H1 (cell line): ENCODE measurements at regions not wholly inside any gene's neighbourhood (a gene's known extent, or its start where the extent isn't known, plus 50 kb on each side); places are given as distances from the start of the nearest gene placed in this dataset.

ENCODE experiments used
- CTCF ChIA-PET: fragments of 300-600 bp; sonication (Branson Sonifier 250); formaldehyde crosslinking; loops from one replicate; lab custom pipeline; 2021; ENCODE audit not compliant: partially characterized antibody; lab: Charles Lee
- POLR2A ChIA-PET: fragments of 300-600 bp; sonication (Branson Sonifier 250); formaldehyde crosslinking; loops from one replicate; lab custom pipeline; 2021; ENCODE audit warnings: inconsistent platforms; ENCODE audit not compliant: partially characterized antibody; lab: Charles Lee
- DNase-seq, 2 experiments: peaks; one replicate each; pipeline versions ENCODE4 v3.0.0 to v3.0.0-alpha.2; 2010 to 2022; ENCODE audit warnings: low spot score in 2 of 2, low read depth in 1 of 2, mixed read lengths in 1 of 2
- FAIRE-seq: peaks from 2 replicates; lab custom pipeline; 2011; peaks lifted over from hg19 to GRCh38; lab: Jason Lieb, UNC
- H2AFZ ChIP-seq: 2 replicates; pipeline ENCODE4 v1.8.1; 2012; ENCODE audit warnings: low read length, inconsistent platforms
- H2AK5ac ChIP-seq: 2 replicates; pipeline ENCODE4 v1.6.1; 2013; ENCODE audit warnings: low read depth, low read length
- H2BK120ac ChIP-seq: replicated peaks from 2 replicates; pipeline ENCODE3; 2013; ENCODE audit warnings: low read depth, low read length, inconsistent platforms
- H2BK12ac ChIP-seq: 2 replicates; pipeline ENCODE4 v1.6.1; 2013; ENCODE audit warnings: low read depth, low read length
- H2BK15ac ChIP-seq: 2 replicates; pipeline ENCODE4 v1.6.1; 2013; ENCODE audit warnings: low read length
- H2BK20ac ChIP-seq: 2 replicates; pipeline ENCODE4 v1.6.1; 2013; ENCODE audit warnings: low read length
- H2BK5ac ChIP-seq: 2 replicates; pipeline ENCODE4 v1.6.1; 2013; ENCODE audit warnings: low read depth, low read length
- H3K14ac ChIP-seq: 2 replicates; pipeline ENCODE4 v1.6.1; 2013; ENCODE audit warnings: inconsistent platforms; ENCODE audit not compliant: insufficient read length
- H3K18ac ChIP-seq: 2 replicates; pipeline ENCODE4 v1.6.1; 2013; ENCODE audit warnings: low read length; ENCODE audit errors: extremely low read depth
- H3K23ac ChIP-seq: 2 replicates; pipeline ENCODE4 v1.6.1; 2013; ENCODE audit warnings: inconsistent platforms; ENCODE audit not compliant: insufficient read length
- H3K23me2 ChIP-seq: 2 replicates; pipeline ENCODE4 v1.6.1; 2013; ENCODE audit warnings: low read depth, low read length
- H3K27ac ChIP-seq: 2 replicates; pipeline ENCODE4 v1.6.1; 2011; ENCODE audit warnings: low read depth, low read length, inconsistent platforms
- H3K27me3 ChIP-seq, 4 experiments: replicated peaks in 1 of 4; 1 replicate in 1 of 4; 2 replicates in 3 of 4; pipeline versions ENCODE4 v1.6.1 to v1.8.1; 2011 to 2013; ENCODE audit warnings: low read length in 3 of 4, mild to moderate bottlenecking in 3 of 4, inconsistent platforms in 2 of 4, mixed read lengths in 2 of 4, moderate library complexity in 1 of 4; ENCODE audit not compliant: control insufficient read depth in 3 of 4, insufficient read depth in 3 of 4; ENCODE audit errors: extremely low read depth in 1 of 4
- H3K36me3 ChIP-seq, 4 experiments: 2 replicates each; pipeline versions ENCODE4 v1.6.1 to v1.8.1; 2011 to 2013; ENCODE audit warnings: mild to moderate bottlenecking in 4 of 4, low read length in 3 of 4, moderate library complexity in 2 of 4, control low read depth in 1 of 4, inconsistent platforms in 1 of 4; ENCODE audit not compliant: insufficient read depth in 4 of 4, control insufficient read depth in 2 of 4
- H3K4ac ChIP-seq: replicated peaks from 2 replicates; pipeline ENCODE3; 2013; ENCODE audit warnings: low read length, low read depth, mixed read lengths, inconsistent platforms; ENCODE audit not compliant: insufficient read length
- H3K4me1 ChIP-seq, 4 experiments: replicated peaks in 1 of 4; 1 replicate in 1 of 4; 2 replicates in 3 of 4; pipeline versions ENCODE4 v1.6.1 to v1.8.1; 2011 to 2013; ENCODE audit warnings: low read length in 3 of 4, inconsistent platforms in 2 of 4, mixed read lengths in 1 of 4; ENCODE audit not compliant: insufficient read depth in 4 of 4, control insufficient read depth in 3 of 4
- H3K4me2 ChIP-seq, 2 experiments: 2 replicates each; pipeline versions ENCODE4 v1.6.1 to v1.8.1; 2011 to 2013; ENCODE audit warnings: low read depth in 2 of 2, low read length in 2 of 2, control low read depth in 1 of 2, inconsistent platforms in 1 of 2, mild to moderate bottlenecking in 1 of 2; ENCODE audit not compliant: insufficient read depth in 1 of 2
- H3K4me3 ChIP-seq, 4 experiments: fragments of 200-600, 300-600 bp in 1 of 4; sonication (generic), shearing (Covaris generic), sonication (Bioruptor Twin) in 1 of 4; 2 replicates each; pipeline versions ENCODE4 v1.5.1 to v1.8.1; 2011 to 2016; ENCODE audit warnings: low read length in 4 of 4, low read depth in 3 of 4, control low read depth in 2 of 4, inconsistent platforms in 2 of 4, mild to moderate bottlenecking in 2 of 4, mixed read lengths in 1 of 4, moderate library complexity in 1 of 4; ENCODE audit not compliant: insufficient read depth in 2 of 4; ENCODE audit errors: extremely low read depth in 1 of 4
- H3K56ac ChIP-seq: replicated peaks from 2 replicates; pipeline ENCODE3; 2013; ENCODE audit warnings: low read depth, mild to moderate bottlenecking, mixed read lengths, low read length, inconsistent platforms; ENCODE audit not compliant: insufficient read length
- H3K79me1 ChIP-seq: 2 replicates; pipeline ENCODE4 v1.6.1; 2013; ENCODE audit warnings: low read depth, low read length, control low read depth
- H3K79me2 ChIP-seq, 2 experiments: 2 replicates each; pipeline versions ENCODE4 v1.6.1 to v1.8.1; 2012 to 2013; ENCODE audit warnings: low read length in 2 of 2, mild to moderate bottlenecking in 2 of 2, inconsistent platforms in 1 of 2; ENCODE audit not compliant: insufficient read depth in 2 of 2, control insufficient read depth in 1 of 2
- H3K9ac ChIP-seq, 4 experiments: replicated peaks in 1 of 4; 1 replicate in 1 of 4; 2 replicates in 3 of 4; pipeline versions ENCODE4 v1.6.1 to v1.8.1; 2011 to 2013; ENCODE audit warnings: low read depth in 3 of 4, low read length in 3 of 4, control low read depth in 2 of 4, mild to moderate bottlenecking in 2 of 4, moderate library complexity in 2 of 4, inconsistent platforms in 1 of 4; ENCODE audit errors: extremely low read depth in 1 of 4
- H3K9me3 ChIP-seq, 2 experiments: 2 replicates each; pipeline versions ENCODE4 v1.6.1 to v1.8.1; 2012 to 2013; ENCODE audit warnings: mild to moderate bottlenecking in 2 of 2, moderate library complexity in 2 of 2, control low read depth in 1 of 2, inconsistent platforms in 1 of 2, low read depth in 1 of 2, low read length in 1 of 2, mixed read lengths in 1 of 2; ENCODE audit not compliant: insufficient read depth in 2 of 2
- H4K20me1 ChIP-seq, 2 experiments: replicated peaks in 1 of 2; 2 replicates each; pipeline versions ENCODE3 to v1.8.1; 2011 to 2013; ENCODE audit warnings: inconsistent platforms in 2 of 2, low read length in 2 of 2, mild to moderate bottlenecking in 1 of 2; ENCODE audit not compliant: insufficient read depth in 2 of 2, control insufficient read depth in 1 of 2
- H4K5ac ChIP-seq: 2 replicates; pipeline ENCODE4 v1.6.1; 2013; ENCODE audit warnings: low read length, low read depth, mixed read lengths, inconsistent platforms; ENCODE audit not compliant: insufficient read length
- H4K8ac ChIP-seq: 2 replicates; pipeline ENCODE4 v1.8.0; 2013; ENCODE audit warnings: mild to moderate bottlenecking, moderate library complexity, low read length, inconsistent platforms; ENCODE audit not compliant: insufficient read depth; ENCODE audit errors: extremely low read depth
- H4K91ac ChIP-seq: replicated peaks from 2 replicates; pipeline ENCODE3; 2013; ENCODE audit warnings: low read length, mixed read lengths, inconsistent platforms; ENCODE audit not compliant: insufficient read length
- EGR1 ChIP-seq: IDR thresholded peaks from 2 replicates; pipeline ENCODE4 v1.6.1; 2011; ENCODE audit warnings: low read depth, low read length, borderline replicate concordance
- KDM4A ChIP-seq: IDR thresholded peaks from one replicate; pipeline ENCODE4 v1.7.1; 2012; ENCODE audit warnings: low read depth, mild to moderate bottlenecking, moderate library complexity, low read length, inconsistent platforms; ENCODE audit not compliant: severe bottlenecking
- POLR2A ChIP-seq, 2 experiments: IDR thresholded peaks; 1 replicate in 1 of 2; 2 replicates in 1 of 2; pipeline ENCODE4 v1.6.1; 2011; ENCODE audit warnings: low read depth in 2 of 2, low read length in 2 of 2, mild to moderate bottlenecking in 2 of 2; ENCODE audit errors: control extremely low read depth in 1 of 2
- ZNF274 ChIP-seq: IDR thresholded peaks from 2 replicates; pipeline ENCODE4 v1.7.0; 2012; ENCODE audit warnings: low read length, borderline replicate concordance; ENCODE audit errors: extremely low read depth
- WGBS, 2 experiments: shearing (Covaris generic) in 1 of 2; methylation state at CpG; one replicate each; pipeline versions ENCODE4 v1.1.6 to v1.1.7; 2013 to 2015; ENCODE audit warnings: low lambda C conversion rate in 2 of 2, mixed read lengths in 2 of 2, inconsistent platforms in 1 of 2, low coverage in 1 of 2, missing lambda C conversion rate in 1 of 2; ENCODE audit not compliant: insufficient replicate concordance in 2 of 2, insufficient coverage in 1 of 2, insufficient read length in 1 of 2; ENCODE audit errors: extremely low coverage in 1 of 2, missing lambda C conversion rate in 1 of 2; 5-methylcytosine and 5-hydroxymethylcytosine counted together

DNA sequence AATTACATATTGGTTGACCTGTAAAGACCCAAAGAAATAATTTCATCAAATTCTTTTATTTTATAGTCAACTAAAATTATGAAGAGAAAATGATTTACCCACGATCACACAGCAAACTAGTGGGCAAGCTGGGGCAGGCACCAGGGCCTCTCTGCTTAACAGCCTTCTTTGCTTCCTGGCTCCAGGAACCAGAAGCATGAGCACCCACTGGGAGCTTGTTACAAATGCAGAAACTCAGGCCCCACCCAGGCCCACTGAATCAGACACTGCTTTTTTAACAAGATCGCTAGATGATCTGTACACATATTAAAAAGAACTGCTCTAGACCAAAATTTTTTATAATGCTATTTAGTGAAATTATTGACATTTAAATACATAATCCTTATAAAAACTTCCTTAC is 95.0 kb downstream of the GEMIN8 start:
- H3K4me2 ChIP-seq = peak overlapping the region; percentile 2 to 5; a peak in 3 of 4 replicates
- no peak overlapping the region for H4K8ac ChIP-seq
- no peak overlapping the region for H3K18ac ChIP-seq
- ChIA-PET POLR2A (interaction anchor here (0.8 to 2.2 kb wide), 5 partner anchors 10 to 32 kb away, joined by 3 to 8 read pairs (median 3); no protein-coding TSS in a partner anchor), CTCF (interaction anchor here (1.3 kb wide), 1 partner anchor 80 kb away, joined by 3 read pairs; no protein-coding TSS in a partner anchor)
- no peak overlapping the region for H3K9ac ChIP-seq
- no peak overlapping the region for H3K4ac ChIP-seq
- no peak overlapping the region for H4K5ac ChIP-seq
- no peak overlapping the region for H2BK120ac ChIP-seq
- no peak overlapping the region for H3K14ac ChIP-seq
- H2BK12ac ChIP-seq = no peak overlapping the region
- no peaks in the 10 kb centered on the region for H4K20me1 ChIP-seq
- H2BK5ac ChIP-seq = 0 out of 2 replicates have a peak overlapping the region, but pooled peaks have one; percentile 48
- H3K79me1 ChIP-seq = no peaks in the 10 kb centered on the region
- DNase-seq (no peak), FAIRE-seq (no peak)
- H3K36me3 ChIP-seq = peaks cover 0 to 20% (median 0%) of the 10 kb centered on the region in 4 experiments; a peak in 2 of 8 replicates
- peaks cover 2% of the 10 kb centered on the region for H3K23me2 ChIP-seq
- H3K4me1 ChIP-seq = peaks cover 7 to 14% (median 13%) of the 10 kb centered on the region in 4 experiments; a peak in 6 of 7 replicates
- no peak overlapping the region for H3K4me3 ChIP-seq
- H3K56ac ChIP-seq = no peak overlapping the region
- no peak overlapping the region for H4K91ac ChIP-seq
- no peak overlapping the region for H2AFZ ChIP-seq
- H2BK20ac ChIP-seq = no peak overlapping the region
- no peaks in the 10 kb centered on the region for H3K9me3 ChIP-seq
- TF ChIP-seq KDM4A (no peak), ZNF274 (no peak), EGR1 (no peak), POLR2A (IDR thresholded peaks at IDR 0.05; ENCODE audit: control extremely low read depth in 1 of 2, low read depth in 2 of 2, low read length in 2 of 2) (no peak)
- H3K23ac ChIP-seq = no peak overlapping the region
- H3K79me2 ChIP-seq = peaks cover 0 to 69% of the 10 kb centered on the region in 2 experiments; a peak in 3 of 4 replicates
- H2BK15ac ChIP-seq = no peak overlapping the region
- WGBS, 2 experiments = 60% methylated on average over 2 of the region's 2 CpGs; no CpG with 5 or more reads in 1 of the 2 experiments
- no peak overlapping the region for H3K27ac ChIP-seq
- no peaks in the 10 kb centered on the region for H3K27me3 ChIP-seq
- no peak overlapping the region for H2AK5ac ChIP-seq
